ENCODE measurements at regions not wholly inside any gene's neighbourhood (a gene's known extent, or its start where the extent isn't known, plus 50 kb on each side); places are given as distances from the start of the nearest gene placed in this dataset.
"Not testable (repeated sequence)": the region's sequence is repeated elsewhere in the genome, so short reads cannot be mapped to it uniquely, and the experiment has no call there.

- no peak for DNase-seq (ENCODE audit: low read depth in 2 of 2)
Observed at GRCh38 chr3:101998256-101998926, 149.1 kb downstream of the NFKBIZ start.

- DNase-seq (ENCODE audit: low read depth in 2 of 2) = no peak
Observed at GRCh38 chr3:101999177-101999779, 150.0 kb downstream of the NFKBIZ start.

GRCh38 chr3:102000620-102001209, 151.4 kb downstream of the NFKBIZ start:
- no peak for DNase-seq (ENCODE audit: low read depth in 2 of 2)

- no peak for DNase-seq (ENCODE audit: low read depth in 2 of 2)
Observed at GRCh38 chr3:102002056-102002455, 152.7 kb downstream of the NFKBIZ start.

GRCh38 chr3:102004561-102004960, 155.2 kb downstream of the NFKBIZ start:
- DNase-seq (ENCODE audit: low read depth in 2 of 2) = no peak

GRCh38 chr3:102005551-102005950, 156.2 kb downstream of the NFKBIZ start:
- no peak for DNase-seq (ENCODE audit: low read depth in 2 of 2)

- DNase-seq (ENCODE audit: low read depth in 2 of 2) = no peak
Observed at GRCh38 chr3:102006812-102007485, 157.6 kb downstream of the NFKBIZ start.

- not testable (repeated sequence) for DNase-seq (ENCODE audit: low read depth in 2 of 2)
Observed at GRCh38 chr3:102008436-102008835, 159.1 kb downstream of the NFKBIZ start.

GRCh38 chr3:102016417-102016816, 167.1 kb downstream of the NFKBIZ start:
- no peak for DNase-seq (ENCODE audit: low read depth in 2 of 2)

GRCh38 chr3:102017784-102018183, 168.5 kb downstream of the NFKBIZ start:
- DNase-seq (ENCODE audit: low read depth in 2 of 2) = no peak

GRCh38 chr3:102018551-102018950, 169.2 kb downstream of the NFKBIZ start:
- DNase-seq (ENCODE audit: low read depth in 2 of 2) = no peak

GRCh38 chr3:102020735-102021134, 171.4 kb downstream of the NFKBIZ start:
- no peak for DNase-seq (ENCODE audit: low read depth in 2 of 2)

- no peak for DNase-seq (ENCODE audit: low read depth in 2 of 2)
Observed at GRCh38 chr3:102024270-102024904, 175.1 kb downstream of the NFKBIZ start.

- DNase-seq (ENCODE audit: low read depth in 2 of 2) = no peak
Observed at GRCh38 chr3:102025606-102026270, 176.4 kb downstream of the NFKBIZ start.

GRCh38 chr3:102026656-102027055, 177.3 kb downstream of the NFKBIZ start:
- no peak for DNase-seq (ENCODE audit: low read depth in 2 of 2)

- DNase-seq (ENCODE audit: low read depth in 2 of 2) = no peak
Observed at GRCh38 chr3:102030661-102031060, 181.3 kb downstream of the NFKBIZ start.

- no peak for DNase-seq (ENCODE audit: low read depth in 2 of 2)
Observed at GRCh38 chr3:102031834-102032233, 182.5 kb downstream of the NFKBIZ start.

GRCh38 chr3:102032491-102033383, 183.4 kb downstream of the NFKBIZ start:
- no peak for DNase-seq (ENCODE audit: low read depth in 2 of 2)

- DNase-seq (ENCODE audit: low read depth in 2 of 2) = no peak
Observed at GRCh38 chr3:102034639-102035451, 185.5 kb downstream of the NFKBIZ start.

- DNase-seq (ENCODE audit: low read depth in 2 of 2) = no peak
Observed at GRCh38 chr3:102036017-102036416, 186.7 kb downstream of the NFKBIZ start.
